ENCODE measurements at regions not wholly inside any gene's neighbourhood (a gene's known extent, or its start where the extent isn't known, plus 50 kb on each side); places are given as distances from the start of the nearest gene placed in this dataset.

- TF ChIP-seq CTCF (conservative IDR thresholded peaks at IDR 0.05; ENCODE audit: low read depth, low read length) (no peak), EZH2phosphoT487 (IDR thresholded peaks at IDR 0.05; ENCODE audit: borderline replicate concordance, low read length) (no peak)
Measured at GRCh38 chr1:23622284-23622683, 63.0 kb upstream of the ID3 start.

Measured in PC-3 (cell line).